ENCODE measurements at regions not wholly inside any gene's neighbourhood (a gene's known extent, or its start where the extent isn't known, plus 50 kb on each side); places are given as distances from the start of the nearest gene placed in this dataset.

DNA sequence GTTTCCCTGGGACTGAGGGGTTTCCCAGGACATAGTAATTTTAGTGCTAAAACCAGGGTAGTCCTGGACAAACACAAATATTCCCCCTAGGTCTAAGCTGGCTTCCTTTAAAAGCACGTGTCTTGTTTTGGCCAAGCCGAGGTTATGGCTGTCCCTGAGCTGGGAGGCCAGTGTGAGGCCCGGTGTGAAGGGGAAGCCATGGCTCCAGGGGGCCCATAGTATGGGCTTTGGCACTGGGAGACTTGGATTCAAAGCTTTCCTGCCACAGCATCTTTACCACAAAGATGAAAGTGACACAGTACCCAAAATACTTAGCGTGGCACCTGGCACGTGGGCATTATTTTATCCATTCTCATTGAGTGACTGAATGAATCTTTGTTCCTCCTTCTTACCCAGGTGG is 345.2 kb downstream of the ZNF536 start:
- no peak for TF ChIP-seq EZH2phosphoT487 (IDR thresholded peaks at IDR 0.05; ENCODE audit: borderline replicate concordance, low read depth, low read length)
- TF ChIP-seq, protein P1, sequence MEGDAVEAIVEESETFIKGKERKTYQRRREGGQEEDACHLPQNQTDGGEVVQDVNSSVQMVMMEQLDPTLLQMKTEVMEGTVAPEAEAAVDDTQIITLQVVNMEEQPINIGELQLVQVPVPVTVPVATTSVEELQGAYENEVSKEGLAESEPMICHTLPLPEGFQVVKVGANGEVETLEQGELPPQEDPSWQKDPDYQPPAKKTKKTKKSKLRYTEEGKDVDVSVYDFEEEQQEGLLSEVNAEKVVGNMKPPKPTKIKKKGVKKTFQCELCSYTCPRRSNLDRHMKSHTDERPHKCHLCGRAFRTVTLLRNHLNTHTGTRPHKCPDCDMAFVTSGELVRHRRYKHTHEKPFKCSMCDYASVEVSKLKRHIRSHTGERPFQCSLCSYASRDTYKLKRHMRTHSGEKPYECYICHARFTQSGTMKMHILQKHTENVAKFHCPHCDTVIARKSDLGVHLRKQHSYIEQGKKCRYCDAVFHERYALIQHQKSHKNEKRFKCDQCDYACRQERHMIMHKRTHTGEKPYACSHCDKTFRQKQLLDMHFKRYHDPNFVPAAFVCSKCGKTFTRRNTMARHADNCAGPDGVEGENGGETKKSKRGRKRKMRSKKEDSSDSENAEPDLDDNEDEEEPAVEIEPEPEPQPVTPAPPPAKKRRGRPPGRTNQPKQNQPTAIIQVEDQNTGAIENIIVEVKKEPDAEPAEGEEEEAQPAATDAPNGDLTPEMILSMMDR (conservative IDR thresholded peaks at IDR 0.05; ENCODE audit: low read length), result no peak
- Histone ChIP-seq H3K27ac (ENCODE audit: low read depth, low read length, poor library complexity, severe bottlenecking) (no peak overlapping the region), H4K20me1 (ENCODE audit: insufficient read depth, low read length) (no peaks in the 10 kb centered on the region), H3K36me3 (ENCODE audit: insufficient read depth, low read length) (no peaks in the 10 kb centered on the region), H3K9me3 (ENCODE audit: low read length) (no peaks in the 10 kb centered on the region), H3K4me2 (ENCODE audit: low read length) (no peak overlapping the region), H3K4me1 (ENCODE audit: insufficient read depth, low read length, poor library complexity, severe bottlenecking) (no peaks in the 10 kb centered on the region), H3K79me2 (ENCODE audit: insufficient read depth, low read depth, low read length) (no peaks in the 10 kb centered on the region), H3K4me3 (ENCODE audit: low read depth, low read length, poor library complexity, severe bottlenecking) (no peak overlapping the region), H2AFZ (ENCODE audit: low read length) (no peak overlapping the region), H3K9me2 (ENCODE audit: insufficient read depth, low read length) (no peaks in the 10 kb centered on the region)
- ChIA-PET POLR2A (no interaction called here), CTCF (ENCODE audit: unreplicated experiment) (no interaction called here)
- DNase-seq (ENCODE audit: low spot score), result no peak
- no TSS peak for BruUV-seq (replicated peaks)
- intact Hi-C loops (cut with micrococcal nuclease; ENCODE audit: unreplicated experiment), result no loop called here

DNA sequence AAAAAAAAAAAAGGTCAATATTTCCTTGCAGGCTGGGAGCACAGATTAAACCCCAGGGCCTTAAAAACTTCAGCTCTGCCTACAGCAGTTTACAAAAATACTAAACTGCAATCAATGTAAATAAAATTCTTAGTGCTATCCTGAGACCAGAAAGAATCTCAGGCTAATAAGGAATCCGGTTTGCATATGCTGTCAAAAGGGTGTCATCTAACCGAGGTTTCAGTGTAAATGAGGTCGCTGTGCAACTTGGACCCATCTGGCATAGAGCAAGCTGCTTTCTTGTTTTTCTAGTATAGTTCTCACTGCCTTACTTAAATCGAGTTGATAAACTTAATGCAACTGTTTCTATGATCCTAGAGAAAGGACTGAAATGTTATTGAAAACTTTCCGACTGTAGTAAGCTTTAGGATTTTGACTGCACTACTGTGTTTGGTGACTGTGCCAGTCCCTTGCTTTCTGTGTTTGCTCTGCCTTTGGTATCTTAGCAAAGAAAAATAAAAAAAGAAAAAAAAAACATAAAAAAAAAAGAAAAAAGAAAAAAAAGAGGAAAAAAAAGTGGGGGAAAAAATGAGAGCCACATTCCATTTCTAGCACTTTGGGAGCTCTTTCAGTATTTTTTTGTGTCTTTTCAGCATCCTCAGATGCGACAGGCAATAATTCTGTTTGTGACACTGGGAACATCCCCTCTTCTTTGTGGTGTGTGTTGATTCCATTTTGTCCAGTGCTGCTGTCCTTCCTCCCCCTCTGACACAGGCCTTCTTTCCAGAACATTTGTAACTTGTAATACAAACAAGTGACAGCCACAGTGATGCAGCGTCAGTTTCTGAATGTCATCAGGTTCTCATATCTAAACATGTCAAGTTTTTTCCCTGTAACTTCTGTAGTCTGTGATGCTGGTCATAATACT is 340.5 kb downstream of the ZNF536 start:
- Histone ChIP-seq H3K79me2 (ENCODE audit: insufficient read depth, low read depth, low read length) (no peaks in the 10 kb centered on the region), H2AFZ (ENCODE audit: low read length) (no peak overlapping the region), H3K9me3 (ENCODE audit: low read length) (no peaks in the 10 kb centered on the region), H3K27ac (ENCODE audit: low read depth, low read length, poor library complexity, severe bottlenecking) (no peak overlapping the region), H4K20me1 (ENCODE audit: insufficient read depth, low read length) (no peaks in the 10 kb centered on the region), H3K4me2 (ENCODE audit: low read length) (no peak overlapping the region), H3K9me2 (ENCODE audit: insufficient read depth, low read length) (no peaks in the 10 kb centered on the region), H3K4me1 (ENCODE audit: insufficient read depth, low read length, poor library complexity, severe bottlenecking) (no peaks in the 10 kb centered on the region), H3K4me3 (ENCODE audit: low read depth, low read length, poor library complexity, severe bottlenecking) (no peak overlapping the region), H3K36me3 (ENCODE audit: insufficient read depth, low read length) (no peaks in the 10 kb centered on the region)
- TF ChIP-seq, protein P1 (conservative IDR thresholded peaks at IDR 0.05; ENCODE audit: low read length), result no peak
- no peak for TF ChIP-seq EZH2phosphoT487 (IDR thresholded peaks at IDR 0.05; ENCODE audit: borderline replicate concordance, low read depth, low read length)
- intact Hi-C loops (cut with micrococcal nuclease; ENCODE audit: unreplicated experiment), result no loop called here
- no peak for DNase-seq (ENCODE audit: low spot score)
- ChIA-PET CTCF (ENCODE audit: unreplicated experiment) (no interaction called here), POLR2A (no interaction called here)
- no TSS peak for BruUV-seq (replicated peaks)

- H3K9me2 ChIP-seq (ENCODE audit: insufficient read depth, low read length), result no peaks in the 10 kb centered on the region
Observed at GRCh38 chr19:30711826-30712225, 339.6 kb downstream of the ZNF536 start.

More at GRCh38 chr19:30711826-30712225, 339.6 kb downstream of the ZNF536 start:
- ChIA-PET CTCF (ENCODE audit: unreplicated experiment) (no interaction called here), POLR2A (no interaction called here)
- Histone ChIP-seq H3K4me1 (ENCODE audit: insufficient read depth, low read length, poor library complexity, severe bottlenecking) (no peaks in the 10 kb centered on the region), H3K4me3 (ENCODE audit: low read depth, low read length, poor library complexity, severe bottlenecking) (no peak overlapping the region), H3K4me2 (ENCODE audit: low read length) (no peak overlapping the region), H4K20me1 (ENCODE audit: insufficient read depth, low read length) (no peaks in the 10 kb centered on the region), H3K36me3 (ENCODE audit: insufficient read depth, low read length) (no peaks in the 10 kb centered on the region), H3K27ac (ENCODE audit: low read depth, low read length, poor library complexity, severe bottlenecking) (no peak overlapping the region), H3K79me2 (ENCODE audit: insufficient read depth, low read depth, low read length) (no peaks in the 10 kb centered on the region), H2AFZ (ENCODE audit: low read length) (no peak overlapping the region), H3K9me3 (ENCODE audit: low read length) (no peaks in the 10 kb centered on the region)
- TF ChIP-seq EZH2phosphoT487 (IDR thresholded peaks at IDR 0.05; ENCODE audit: borderline replicate concordance, low read depth, low read length), result no peak
- TF ChIP-seq, protein P1 (conservative IDR thresholded peaks at IDR 0.05; ENCODE audit: low read length), result no peak
- intact Hi-C loops (cut with micrococcal nuclease; ENCODE audit: unreplicated experiment), result no loop called here
- no TSS peak for BruUV-seq (replicated peaks)
- no peak for DNase-seq (ENCODE audit: low spot score)
